ENCODE measurements at regions not wholly inside any gene's neighbourhood (a gene's known extent, or its start where the extent isn't known, plus 50 kb on each side); places are given as distances from the start of the nearest gene placed in this dataset.

DNA sequence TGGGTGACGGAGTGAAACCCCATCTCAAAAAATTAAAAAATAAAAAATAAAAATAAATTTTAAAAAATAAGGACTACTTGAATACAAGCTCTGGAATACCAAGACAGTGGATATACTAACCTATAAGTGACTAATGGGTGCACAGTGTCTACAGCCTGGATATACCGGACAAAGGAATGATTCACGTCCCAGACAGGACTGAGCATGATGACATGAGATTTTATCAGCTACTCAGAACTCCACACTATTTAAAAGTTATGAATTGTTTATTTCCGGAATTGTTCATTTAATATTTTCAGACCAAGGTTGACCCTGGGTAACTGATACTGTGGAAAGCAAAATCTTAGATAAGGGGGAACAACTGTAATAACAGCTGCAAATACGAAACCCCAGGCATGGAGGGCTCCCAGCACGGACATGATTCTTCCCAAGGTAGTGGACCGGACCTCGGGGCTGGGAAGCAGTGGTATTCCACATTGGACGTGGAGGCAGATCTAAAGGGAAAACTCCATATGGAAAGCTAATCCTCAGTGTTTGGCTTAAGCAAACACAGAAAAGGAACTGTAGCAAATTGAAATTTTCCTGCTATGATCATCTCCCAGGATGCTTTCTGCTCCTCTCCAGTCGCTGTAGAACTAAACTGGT, 102.6 kb upstream of the TSHZ3 start:
- ChIA-PET POLR2A (no interaction called here), CTCF (interaction anchor here (0.7 to 1.1 kb wide), 2 partner anchors 48 to 692 kb away, joined by 3 read pairs; no protein-coding TSS in a partner anchor)
- Histone ChIP-seq H3K27me3 (ENCODE audit: insufficient read depth) (no peaks in the 10 kb centered on the region), H3K79me2 (ENCODE audit: insufficient read depth) (no peaks in the 10 kb centered on the region), H3K9me2 (no peaks in the 10 kb centered on the region), H4K20me1 (ENCODE audit: insufficient read depth) (no peaks in the 10 kb centered on the region), H3K36me3 (replicated peaks in 1 of 2; ENCODE audit: control insufficient read depth in 1 of 2, insufficient read depth in 2 of 2, low read length in 1 of 2) (no peaks in the 10 kb centered on the region), H3K4me2 (no peak overlapping the region), H3K4me3 (ENCODE audit: low read depth in 2 of 2, low read length in 1 of 2) (no peak overlapping the region), H2AFZ (ENCODE audit: low read depth) (no peak overlapping the region), H3F3A (replicated peaks; ENCODE audit: insufficient read depth) (no peaks in the 10 kb centered on the region), H3K9ac (no peak overlapping the region), H3K4me1 (ENCODE audit: control insufficient read depth in 1 of 2, insufficient read depth in 2 of 2, low read depth in 1 of 2, low read length in 1 of 2) (peaks cover 0 to 6% of the 10 kb centered on the region in 2 experiments; a peak in 1 of 4 replicates), H3K27ac (ENCODE audit: low read depth in 2 of 2, low read length in 1 of 2) (no peak overlapping the region), H3K9me3 (no peaks in the 10 kb centered on the region)
- WGBS (ENCODE audit: low lambda C conversion rate), result 43% methylated on average over 10 of the region's 10 CpGs
- DNase-seq, result no peak
- TF ChIP-seq, protein P1, sequence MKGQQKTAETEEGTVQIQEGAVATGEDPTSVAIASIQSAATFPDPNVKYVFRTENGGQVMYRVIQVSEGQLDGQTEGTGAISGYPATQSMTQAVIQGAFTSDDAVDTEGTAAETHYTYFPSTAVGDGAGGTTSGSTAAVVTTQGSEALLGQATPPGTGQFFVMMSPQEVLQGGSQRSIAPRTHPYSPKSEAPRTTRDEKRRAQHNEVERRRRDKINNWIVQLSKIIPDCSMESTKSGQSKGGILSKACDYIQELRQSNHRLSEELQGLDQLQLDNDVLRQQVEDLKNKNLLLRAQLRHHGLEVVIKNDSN (IDR thresholded peaks at IDR 0.05; ENCODE audit: borderline replicate concordance, low read depth), result no peak
- no peak for TF ChIP-seq YY1 (IDR thresholded peaks at IDR 0.05; ENCODE audit: low read depth)
- no peak for TF ChIP-seq NRF1 (IDR thresholded peaks at IDR 0.05; ENCODE audit: low read depth, low read length)
- TF ChIP-seq FOSL2 (IDR thresholded peaks at IDR 0.05; ENCODE audit: borderline replicate concordance, low read depth), result no peak
- TF ChIP-seq TAF1 (IDR thresholded peaks at IDR 0.05; ENCODE audit: borderline replicate concordance, low read depth, low read length), result no peak
- no peak for TF ChIP-seq NFIC (IDR thresholded peaks at IDR 0.05; ENCODE audit: borderline replicate concordance)
- no peak for TF ChIP-seq MXI1 (IDR thresholded peaks at IDR 0.05; ENCODE audit: low read depth, low read length)
- TF ChIP-seq CHD2 (IDR thresholded peaks at IDR 0.05; ENCODE audit: low read length, partially characterized antibody), result no peak

DNA sequence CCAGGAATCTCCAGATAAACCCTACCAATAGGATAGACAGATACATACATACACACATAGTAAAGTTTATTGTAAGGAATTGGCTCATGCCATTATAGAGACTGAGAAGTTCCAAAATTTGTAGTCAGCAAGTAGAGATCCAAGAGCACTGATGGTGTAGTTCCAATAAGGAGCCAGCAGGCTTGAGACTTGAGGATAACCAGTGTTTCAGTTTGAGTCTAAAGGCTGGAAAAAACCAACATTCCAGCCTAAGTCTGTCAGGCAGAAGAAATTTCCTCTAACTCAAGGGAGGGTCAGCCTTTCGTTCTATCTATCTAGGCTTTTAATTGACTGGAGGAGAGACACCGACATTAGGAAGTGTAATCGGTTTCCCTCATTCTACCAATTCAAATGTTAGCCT, 110.2 kb upstream of the TSHZ3 start:
- Histone ChIP-seq H3K79me2 (ENCODE audit: insufficient read depth) (no peaks in the 10 kb centered on the region), H3K27me3 (ENCODE audit: insufficient read depth) (no peaks in the 10 kb centered on the region), H4K20me1 (ENCODE audit: insufficient read depth) (no peaks in the 10 kb centered on the region), H3K4me1 (ENCODE audit: control insufficient read depth in 1 of 2, insufficient read depth in 2 of 2, low read depth in 1 of 2, low read length in 1 of 2) (no peaks in the 10 kb centered on the region), H3K9ac (no peak overlapping the region), H3K36me3 (replicated peaks in 1 of 2; ENCODE audit: control insufficient read depth in 1 of 2, insufficient read depth in 2 of 2, low read length in 1 of 2) (no peaks in the 10 kb centered on the region), H3F3A (replicated peaks; ENCODE audit: insufficient read depth) (no peaks in the 10 kb centered on the region), H3K9me2 (no peaks in the 10 kb centered on the region), H3K27ac (ENCODE audit: low read depth in 2 of 2, low read length in 1 of 2) (no peak overlapping the region), H3K4me2 (no peak overlapping the region), H3K4me3 (ENCODE audit: low read depth in 2 of 2, low read length in 1 of 2) (no peak overlapping the region), H3K9me3 (no peaks in the 10 kb centered on the region), H2AFZ (ENCODE audit: low read depth) (no peak overlapping the region)
- POLR2A ChIA-PET, result no interaction called here
- CTCF ChIA-PET, result interaction anchor here (1.2 kb wide), 1 partner anchor 11 kb away, joined by 5 read pairs; no protein-coding TSS in a partner anchor
- DNase-seq, result no peak
- 46% methylated on average over 3 of the region's 3 CpGs for WGBS (ENCODE audit: low lambda C conversion rate)
- TF ChIP-seq TCF12 (IDR thresholded peaks at IDR 0.05) (no peak), MXI1 (IDR thresholded peaks at IDR 0.05; ENCODE audit: low read depth, low read length) (no peak), EP300 (IDR thresholded peaks at IDR 0.05; ENCODE audit: borderline replicate concordance in 1 of 2, low read depth in 1 of 2, low read length in 1 of 2) (no peak), YY1 (IDR thresholded peaks at IDR 0.05; ENCODE audit: low read depth) (no peak), TEAD4 (IDR thresholded peaks at IDR 0.05; ENCODE audit: borderline replicate concordance, insufficient read depth) (no peak), RXRA (IDR thresholded peaks at IDR 0.05; ENCODE audit: borderline replicate concordance, low read depth) (no peak), NFIC (IDR thresholded peaks at IDR 0.05; ENCODE audit: borderline replicate concordance) (no peak), GATA2 (CRISPR knock-in tag; IDR thresholded peaks at IDR 0.05) (no peak), RAD21 (IDR thresholded peaks at IDR 0.05; ENCODE audit: low read length) (no peak)
- TF ChIP-seq, protein P2, sequence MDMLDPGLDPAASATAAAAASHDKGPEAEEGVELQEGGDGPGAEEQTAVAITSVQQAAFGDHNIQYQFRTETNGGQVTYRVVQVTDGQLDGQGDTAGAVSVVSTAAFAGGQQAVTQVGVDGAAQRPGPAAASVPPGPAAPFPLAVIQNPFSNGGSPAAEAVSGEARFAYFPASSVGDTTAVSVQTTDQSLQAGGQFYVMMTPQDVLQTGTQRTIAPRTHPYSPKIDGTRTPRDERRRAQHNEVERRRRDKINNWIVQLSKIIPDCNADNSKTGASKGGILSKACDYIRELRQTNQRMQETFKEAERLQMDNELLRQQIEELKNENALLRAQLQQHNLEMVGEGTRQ (IDR thresholded peaks at IDR 0.05; ENCODE audit: borderline replicate concordance, low read depth, low read length), result no peak
- TF ChIP-seq, protein P3, sequence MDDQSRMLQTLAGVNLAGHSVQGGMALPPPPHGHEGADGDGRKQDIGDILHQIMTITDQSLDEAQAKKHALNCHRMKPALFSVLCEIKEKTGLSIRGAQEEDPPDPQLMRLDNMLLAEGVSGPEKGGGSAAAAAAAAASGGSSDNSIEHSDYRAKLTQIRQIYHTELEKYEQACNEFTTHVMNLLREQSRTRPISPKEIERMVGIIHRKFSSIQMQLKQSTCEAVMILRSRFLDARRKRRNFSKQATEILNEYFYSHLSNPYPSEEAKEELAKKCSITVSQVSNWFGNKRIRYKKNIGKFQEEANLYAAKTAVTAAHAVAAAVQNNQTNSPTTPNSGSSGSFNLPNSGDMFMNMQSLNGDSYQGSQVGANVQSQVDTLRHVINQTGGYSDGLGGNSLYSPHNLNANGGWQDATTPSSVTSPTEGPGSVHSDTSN (IDR thresholded peaks at IDR 0.05), result no peak
- TF ChIP-seq, protein P4, sequence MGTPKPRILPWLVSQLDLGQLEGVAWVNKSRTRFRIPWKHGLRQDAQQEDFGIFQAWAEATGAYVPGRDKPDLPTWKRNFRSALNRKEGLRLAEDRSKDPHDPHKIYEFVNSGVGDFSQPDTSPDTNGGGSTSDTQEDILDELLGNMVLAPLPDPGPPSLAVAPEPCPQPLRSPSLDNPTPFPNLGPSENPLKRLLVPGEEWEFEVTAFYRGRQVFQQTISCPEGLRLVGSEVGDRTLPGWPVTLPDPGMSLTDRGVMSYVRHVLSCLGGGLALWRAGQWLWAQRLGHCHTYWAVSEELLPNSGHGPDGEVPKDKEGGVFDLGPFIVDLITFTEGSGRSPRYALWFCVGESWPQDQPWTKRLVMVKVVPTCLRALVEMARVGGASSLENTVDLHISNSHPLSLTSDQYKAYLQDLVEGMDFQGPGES (IDR thresholded peaks at IDR 0.05; ENCODE audit: low read depth, low read length), result no peak
- TF ChIP-seq, protein P5, sequence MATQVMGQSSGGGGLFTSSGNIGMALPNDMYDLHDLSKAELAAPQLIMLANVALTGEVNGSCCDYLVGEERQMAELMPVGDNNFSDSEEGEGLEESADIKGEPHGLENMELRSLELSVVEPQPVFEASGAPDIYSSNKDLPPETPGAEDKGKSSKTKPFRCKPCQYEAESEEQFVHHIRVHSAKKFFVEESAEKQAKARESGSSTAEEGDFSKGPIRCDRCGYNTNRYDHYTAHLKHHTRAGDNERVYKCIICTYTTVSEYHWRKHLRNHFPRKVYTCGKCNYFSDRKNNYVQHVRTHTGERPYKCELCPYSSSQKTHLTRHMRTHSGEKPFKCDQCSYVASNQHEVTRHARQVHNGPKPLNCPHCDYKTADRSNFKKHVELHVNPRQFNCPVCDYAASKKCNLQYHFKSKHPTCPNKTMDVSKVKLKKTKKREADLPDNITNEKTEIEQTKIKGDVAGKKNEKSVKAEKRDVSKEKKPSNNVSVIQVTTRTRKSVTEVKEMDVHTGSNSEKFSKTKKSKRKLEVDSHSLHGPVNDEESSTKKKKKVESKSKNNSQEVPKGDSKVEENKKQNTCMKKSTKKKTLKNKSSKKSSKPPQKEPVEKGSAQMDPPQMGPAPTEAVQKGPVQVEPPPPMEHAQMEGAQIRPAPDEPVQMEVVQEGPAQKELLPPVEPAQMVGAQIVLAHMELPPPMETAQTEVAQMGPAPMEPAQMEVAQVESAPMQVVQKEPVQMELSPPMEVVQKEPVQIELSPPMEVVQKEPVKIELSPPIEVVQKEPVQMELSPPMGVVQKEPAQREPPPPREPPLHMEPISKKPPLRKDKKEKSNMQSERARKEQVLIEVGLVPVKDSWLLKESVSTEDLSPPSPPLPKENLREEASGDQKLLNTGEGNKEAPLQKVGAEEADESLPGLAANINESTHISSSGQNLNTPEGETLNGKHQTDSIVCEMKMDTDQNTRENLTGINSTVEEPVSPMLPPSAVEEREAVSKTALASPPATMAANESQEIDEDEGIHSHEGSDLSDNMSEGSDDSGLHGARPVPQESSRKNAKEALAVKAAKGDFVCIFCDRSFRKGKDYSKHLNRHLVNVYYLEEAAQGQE (IDR thresholded peaks at IDR 0.05; ENCODE audit: low read depth, low read length), result no peak

All from SK-N-SH (cell line).